H1 (cell line): ENCODE measurements at regions not wholly inside any gene's neighbourhood (a gene's known extent, or its start where the extent isn't known, plus 50 kb on each side); places are given as distances from the start of the nearest gene placed in this dataset.

Experiments
- CTCF ChIA-PET: fragments of 300-600 bp; sonication (Branson Sonifier 250); formaldehyde crosslinking; loops from one replicate; lab custom pipeline; 2021; ENCODE audit not compliant: partially characterized antibody; lab: Charles Lee
- POLR2A ChIA-PET: fragments of 300-600 bp; sonication (Branson Sonifier 250); formaldehyde crosslinking; loops from one replicate; lab custom pipeline; 2021; ENCODE audit warnings: inconsistent platforms; ENCODE audit not compliant: partially characterized antibody; lab: Charles Lee
- DNase-seq, 2 experiments: peaks; one replicate each; pipeline versions ENCODE4 v3.0.0 to v3.0.0-alpha.2; 2010 to 2022; ENCODE audit warnings: low spot score in 2 of 2, low read depth in 1 of 2, mixed read lengths in 1 of 2
- FAIRE-seq: peaks from 2 replicates; lab custom pipeline; 2011; peaks lifted over from hg19 to GRCh38; lab: Jason Lieb, UNC
- H2AFZ ChIP-seq: 2 replicates; pipeline ENCODE4 v1.8.1; 2012; ENCODE audit warnings: low read length, inconsistent platforms
- H2AK5ac ChIP-seq: 2 replicates; pipeline ENCODE4 v1.6.1; 2013; ENCODE audit warnings: low read depth, low read length
- H2BK120ac ChIP-seq: replicated peaks from 2 replicates; pipeline ENCODE3; 2013; ENCODE audit warnings: low read depth, low read length, inconsistent platforms
- H2BK12ac ChIP-seq: 2 replicates; pipeline ENCODE4 v1.6.1; 2013; ENCODE audit warnings: low read depth, low read length
- H2BK15ac ChIP-seq: 2 replicates; pipeline ENCODE4 v1.6.1; 2013; ENCODE audit warnings: low read length
- H2BK20ac ChIP-seq: 2 replicates; pipeline ENCODE4 v1.6.1; 2013; ENCODE audit warnings: low read length
- H2BK5ac ChIP-seq: 2 replicates; pipeline ENCODE4 v1.6.1; 2013; ENCODE audit warnings: low read depth, low read length
- H3K14ac ChIP-seq: 2 replicates; pipeline ENCODE4 v1.6.1; 2013; ENCODE audit warnings: inconsistent platforms; ENCODE audit not compliant: insufficient read length
- H3K18ac ChIP-seq: 2 replicates; pipeline ENCODE4 v1.6.1; 2013; ENCODE audit warnings: low read length; ENCODE audit errors: extremely low read depth
- H3K23ac ChIP-seq: 2 replicates; pipeline ENCODE4 v1.6.1; 2013; ENCODE audit warnings: inconsistent platforms; ENCODE audit not compliant: insufficient read length
- H3K23me2 ChIP-seq: 2 replicates; pipeline ENCODE4 v1.6.1; 2013; ENCODE audit warnings: low read depth, low read length
- H3K27ac ChIP-seq: 2 replicates; pipeline ENCODE4 v1.6.1; 2011; ENCODE audit warnings: low read depth, low read length, inconsistent platforms
- H3K27me3 ChIP-seq, 4 experiments: replicated peaks in 1 of 4; 1 replicate in 1 of 4; 2 replicates in 3 of 4; pipeline versions ENCODE4 v1.6.1 to v1.8.1; 2011 to 2013; ENCODE audit warnings: low read length in 3 of 4, mild to moderate bottlenecking in 3 of 4, inconsistent platforms in 2 of 4, mixed read lengths in 2 of 4, moderate library complexity in 1 of 4; ENCODE audit not compliant: control insufficient read depth in 3 of 4, insufficient read depth in 3 of 4; ENCODE audit errors: extremely low read depth in 1 of 4
- H3K36me3 ChIP-seq, 4 experiments: 2 replicates each; pipeline versions ENCODE4 v1.6.1 to v1.8.1; 2011 to 2013; ENCODE audit warnings: mild to moderate bottlenecking in 4 of 4, low read length in 3 of 4, moderate library complexity in 2 of 4, control low read depth in 1 of 4, inconsistent platforms in 1 of 4; ENCODE audit not compliant: insufficient read depth in 4 of 4, control insufficient read depth in 2 of 4
- H3K4ac ChIP-seq: replicated peaks from 2 replicates; pipeline ENCODE3; 2013; ENCODE audit warnings: low read length, low read depth, mixed read lengths, inconsistent platforms; ENCODE audit not compliant: insufficient read length
- H3K4me1 ChIP-seq, 4 experiments: replicated peaks in 1 of 4; 1 replicate in 1 of 4; 2 replicates in 3 of 4; pipeline versions ENCODE4 v1.6.1 to v1.8.1; 2011 to 2013; ENCODE audit warnings: low read length in 3 of 4, inconsistent platforms in 2 of 4, mixed read lengths in 1 of 4; ENCODE audit not compliant: insufficient read depth in 4 of 4, control insufficient read depth in 3 of 4
- H3K4me2 ChIP-seq, 2 experiments: 2 replicates each; pipeline versions ENCODE4 v1.6.1 to v1.8.1; 2011 to 2013; ENCODE audit warnings: low read depth in 2 of 2, low read length in 2 of 2, control low read depth in 1 of 2, inconsistent platforms in 1 of 2, mild to moderate bottlenecking in 1 of 2; ENCODE audit not compliant: insufficient read depth in 1 of 2
- H3K4me3 ChIP-seq, 4 experiments: fragments of 200-600, 300-600 bp in 1 of 4; sonication (generic), shearing (Covaris generic), sonication (Bioruptor Twin) in 1 of 4; 2 replicates each; pipeline versions ENCODE4 v1.5.1 to v1.8.1; 2011 to 2016; ENCODE audit warnings: low read length in 4 of 4, low read depth in 3 of 4, control low read depth in 2 of 4, inconsistent platforms in 2 of 4, mild to moderate bottlenecking in 2 of 4, mixed read lengths in 1 of 4, moderate library complexity in 1 of 4; ENCODE audit not compliant: insufficient read depth in 2 of 4; ENCODE audit errors: extremely low read depth in 1 of 4
- H3K56ac ChIP-seq: replicated peaks from 2 replicates; pipeline ENCODE3; 2013; ENCODE audit warnings: low read depth, mild to moderate bottlenecking, mixed read lengths, low read length, inconsistent platforms; ENCODE audit not compliant: insufficient read length
- H3K79me1 ChIP-seq: 2 replicates; pipeline ENCODE4 v1.6.1; 2013; ENCODE audit warnings: low read depth, low read length, control low read depth
- H3K79me2 ChIP-seq, 2 experiments: 2 replicates each; pipeline versions ENCODE4 v1.6.1 to v1.8.1; 2012 to 2013; ENCODE audit warnings: low read length in 2 of 2, mild to moderate bottlenecking in 2 of 2, inconsistent platforms in 1 of 2; ENCODE audit not compliant: insufficient read depth in 2 of 2, control insufficient read depth in 1 of 2
- H3K9ac ChIP-seq, 4 experiments: replicated peaks in 1 of 4; 1 replicate in 1 of 4; 2 replicates in 3 of 4; pipeline versions ENCODE4 v1.6.1 to v1.8.1; 2011 to 2013; ENCODE audit warnings: low read depth in 3 of 4, low read length in 3 of 4, control low read depth in 2 of 4, mild to moderate bottlenecking in 2 of 4, moderate library complexity in 2 of 4, inconsistent platforms in 1 of 4; ENCODE audit errors: extremely low read depth in 1 of 4
- H3K9me3 ChIP-seq, 2 experiments: 2 replicates each; pipeline versions ENCODE4 v1.6.1 to v1.8.1; 2012 to 2013; ENCODE audit warnings: mild to moderate bottlenecking in 2 of 2, moderate library complexity in 2 of 2, control low read depth in 1 of 2, inconsistent platforms in 1 of 2, low read depth in 1 of 2, low read length in 1 of 2, mixed read lengths in 1 of 2; ENCODE audit not compliant: insufficient read depth in 2 of 2
- H4K20me1 ChIP-seq, 2 experiments: replicated peaks in 1 of 2; 2 replicates each; pipeline versions ENCODE3 to v1.8.1; 2011 to 2013; ENCODE audit warnings: inconsistent platforms in 2 of 2, low read length in 2 of 2, mild to moderate bottlenecking in 1 of 2; ENCODE audit not compliant: insufficient read depth in 2 of 2, control insufficient read depth in 1 of 2
- H4K5ac ChIP-seq: 2 replicates; pipeline ENCODE4 v1.6.1; 2013; ENCODE audit warnings: low read length, low read depth, mixed read lengths, inconsistent platforms; ENCODE audit not compliant: insufficient read length
- H4K8ac ChIP-seq: 2 replicates; pipeline ENCODE4 v1.8.0; 2013; ENCODE audit warnings: mild to moderate bottlenecking, moderate library complexity, low read length, inconsistent platforms; ENCODE audit not compliant: insufficient read depth; ENCODE audit errors: extremely low read depth
- H4K91ac ChIP-seq: replicated peaks from 2 replicates; pipeline ENCODE3; 2013; ENCODE audit warnings: low read length, mixed read lengths, inconsistent platforms; ENCODE audit not compliant: insufficient read length
- ATF3 ChIP-seq: IDR thresholded peaks from 2 replicates; pipeline ENCODE4 v1.6.1; 2011; ENCODE audit warnings: low read depth, mild to moderate bottlenecking, low read length; ENCODE audit not compliant: insufficient read depth
- CBX8 ChIP-seq: fragments of 300-800, 300-1000 bp; sonication (generic); IDR thresholded peaks from 2 replicates; pipeline ENCODE4 v1.7.1; 2016; ENCODE audit warnings: low read depth, low read length, borderline replicate concordance
- CHD2 ChIP-seq: IDR thresholded peaks from 2 replicates; pipeline ENCODE4 v1.6.1; 2012; ENCODE audit warnings: low read length, improper control_type of control experiment
- CTCF ChIP-seq, 3 experiments: IDR thresholded peaks; 1 replicate in 2 of 3; 2 replicates in 1 of 3; pipeline versions ENCODE4 v1.5.1 to v1.6.1; 2011; ENCODE audit warnings: low read length in 3 of 3, mild to moderate bottlenecking in 3 of 3, inconsistent platforms in 2 of 3, low read depth in 1 of 3, moderate library complexity in 1 of 3; ENCODE audit not compliant: insufficient read depth in 1 of 3; ENCODE audit errors: control extremely low read depth in 1 of 3
- JUND ChIP-seq: IDR thresholded peaks from 2 replicates; pipeline ENCODE4 v1.6.1; 2011; ENCODE audit warnings: mild to moderate bottlenecking, improper control_type of control experiment, low read length
- NRF1 ChIP-seq: IDR thresholded peaks from 2 replicates; pipeline ENCODE4 v1.6.1; 2011; ENCODE audit warnings: mild to moderate bottlenecking, low read depth, low read length, improper control_type of control experiment
- POLR2AphosphoS5 ChIP-seq: IDR thresholded peaks from 2 replicates; pipeline ENCODE4 v1.6.1; 2011; ENCODE audit warnings: low read depth, low read length
- POU5F1 ChIP-seq: IDR thresholded peaks from 2 replicates; pipeline ENCODE4 v1.6.1; 2011; ENCODE audit warnings: low read depth, mild to moderate bottlenecking, low read length, moderate library complexity
- RXRA ChIP-seq: IDR thresholded peaks from 2 replicates; pipeline ENCODE4 v1.6.1; 2011; ENCODE audit warnings: low read depth, mild to moderate bottlenecking, low read length, moderate library complexity; ENCODE audit not compliant: insufficient read depth
- SRF ChIP-seq: IDR thresholded peaks from 2 replicates; pipeline ENCODE4 v1.6.1; 2011; ENCODE audit warnings: mild to moderate bottlenecking, low read depth, low read length, moderate library complexity
- TCF12 ChIP-seq: IDR thresholded peaks from 2 replicates; pipeline ENCODE4 v1.6.1; 2011; ENCODE audit warnings: low read depth, mild to moderate bottlenecking, low read length
- YY1 ChIP-seq: IDR thresholded peaks from 2 replicates; pipeline ENCODE4 v1.6.1; 2011; ENCODE audit warnings: low read depth, mild to moderate bottlenecking, low read length
- WGBS, 2 experiments: shearing (Covaris generic) in 1 of 2; methylation state at CpG; one replicate each; pipeline versions ENCODE4 v1.1.6 to v1.1.7; 2013 to 2015; ENCODE audit warnings: low lambda C conversion rate in 2 of 2, mixed read lengths in 2 of 2, inconsistent platforms in 1 of 2, low coverage in 1 of 2, missing lambda C conversion rate in 1 of 2; ENCODE audit not compliant: insufficient replicate concordance in 2 of 2, insufficient coverage in 1 of 2, insufficient read length in 1 of 2; ENCODE audit errors: extremely low coverage in 1 of 2, missing lambda C conversion rate in 1 of 2; 5-methylcytosine and 5-hydroxymethylcytosine counted together

DNA sequence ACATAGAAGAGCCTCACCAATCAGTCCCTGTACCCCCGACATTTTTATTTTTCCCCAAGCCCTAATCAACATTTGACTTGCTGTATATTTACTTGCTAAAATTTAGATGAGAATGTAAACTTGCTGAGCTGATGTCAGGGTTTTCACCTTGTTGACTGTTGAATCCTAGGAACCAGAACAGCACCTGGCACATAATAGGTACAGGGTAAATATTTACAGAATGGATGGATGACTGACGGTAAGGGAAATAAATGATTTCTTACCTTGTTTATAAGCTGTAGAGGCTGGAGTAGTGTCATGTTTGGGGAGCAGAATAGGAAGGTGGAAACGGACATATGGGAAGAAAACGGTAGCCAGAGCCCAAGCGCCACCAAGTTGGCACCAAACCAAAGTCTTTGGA, 107.0 kb upstream of the NUDT12 start:
- Histone ChIP-seq H3K23ac (no peak overlapping the region), H2BK5ac (no peak overlapping the region), H3K9ac (no peak overlapping the region), H3K23me2 (no peaks in the 10 kb centered on the region), H3K18ac (no peak overlapping the region), H3K56ac (no peak overlapping the region), H3K79me1 (no peaks in the 10 kb centered on the region), H3K4me3 (no peak overlapping the region), H3K4ac (no peak overlapping the region), H4K20me1 (no peaks in the 10 kb centered on the region), H3K36me3 (no peaks in the 10 kb centered on the region), H2AFZ (no peak overlapping the region), H4K8ac (no peak overlapping the region), H2BK120ac (no peak overlapping the region), H3K79me2 (no peaks in the 10 kb centered on the region), H3K27me3 (no peaks in the 10 kb centered on the region), H2AK5ac (no peak overlapping the region), H4K91ac (no peak overlapping the region), H3K9me3 (0 out of 4 replicates have a peak, but pooled peaks cover 0 to 2% of the 10 kb centered on the region in 2 experiments), H3K27ac (no peak overlapping the region), H2BK12ac (no peak overlapping the region), H3K4me2 (no peak overlapping the region), H2BK20ac (no peak overlapping the region), H3K14ac (no peak overlapping the region), H4K5ac (no peak overlapping the region), H3K4me1 (no peaks in the 10 kb centered on the region), H2BK15ac (no peak overlapping the region)
- 88% methylated on average over 5 of the region's 5 CpGs; no CpG with 5 or more reads in 1 of the 2 experiments for WGBS, 2 experiments
- no peak for FAIRE-seq
- POLR2A ChIA-PET, result no interaction called here
- CTCF ChIA-PET, result interaction anchor here (0.8 kb wide), 1 partner anchor 17 kb away, joined by 3 read pairs; no protein-coding TSS in a partner anchor
- no peak for DNase-seq
- TF ChIP-seq ATF3, result no peak
- TF ChIP-seq TCF12, result no peak
- no peak for TF ChIP-seq CHD2
- no peak for TF ChIP-seq NRF1
- no peak for TF ChIP-seq CTCF (IDR thresholded peaks at IDR 0.05; ENCODE audit: control extremely low read depth in 1 of 3, insufficient read depth in 1 of 3, low read depth in 1 of 3, low read length in 3 of 3)
- TF ChIP-seq RXRA, result no peak
- no peak for TF ChIP-seq YY1
- no peak for TF ChIP-seq POU5F1
- TF ChIP-seq CBX8, result no peak
- TF ChIP-seq POLR2AphosphoS5, result no peak
- no peak for TF ChIP-seq JUND
- TF ChIP-seq SRF, result no peak
